Ovary (tissue), 3 donors: ENCODE measurements at regions not wholly inside any gene's neighbourhood (a gene's known extent, or its start where the extent isn't known, plus 50 kb on each side); places are given as distances from the start of the nearest gene placed in this dataset.

Experiments
- EP300 ChIP-seq: sonication (generic); formaldehyde crosslinking; IDR thresholded peaks from one replicate; pipeline ENCODE4 v1.6.1; 2017; ENCODE audit warnings: antibody characterized with exemption
- POLR2A ChIP-seq: fragments of 450-650 bp; IDR thresholded peaks from one replicate; pipeline ENCODE4 v1.6.1; 2017; ENCODE audit warnings: antibody characterized with exemption, mild to moderate bottlenecking, moderate library complexity
- TF ChIP-seq, protein P1 (sequence below), 3 donors: fragments of 450-650 bp in 2 of 3; fragments of 200-600 bp in 1 of 3; IDR thresholded peaks; one replicate each; pipeline versions ENCODE4 v1.5.1 to v1.8.0; 2016 to 2022; ENCODE audit warnings: antibody characterized with exemption in 3 of 3, mild to moderate bottlenecking in 1 of 3
- donor health status: DM: no; HTN: no; CAD: no.

- TF ChIP-seq, protein P1, sequence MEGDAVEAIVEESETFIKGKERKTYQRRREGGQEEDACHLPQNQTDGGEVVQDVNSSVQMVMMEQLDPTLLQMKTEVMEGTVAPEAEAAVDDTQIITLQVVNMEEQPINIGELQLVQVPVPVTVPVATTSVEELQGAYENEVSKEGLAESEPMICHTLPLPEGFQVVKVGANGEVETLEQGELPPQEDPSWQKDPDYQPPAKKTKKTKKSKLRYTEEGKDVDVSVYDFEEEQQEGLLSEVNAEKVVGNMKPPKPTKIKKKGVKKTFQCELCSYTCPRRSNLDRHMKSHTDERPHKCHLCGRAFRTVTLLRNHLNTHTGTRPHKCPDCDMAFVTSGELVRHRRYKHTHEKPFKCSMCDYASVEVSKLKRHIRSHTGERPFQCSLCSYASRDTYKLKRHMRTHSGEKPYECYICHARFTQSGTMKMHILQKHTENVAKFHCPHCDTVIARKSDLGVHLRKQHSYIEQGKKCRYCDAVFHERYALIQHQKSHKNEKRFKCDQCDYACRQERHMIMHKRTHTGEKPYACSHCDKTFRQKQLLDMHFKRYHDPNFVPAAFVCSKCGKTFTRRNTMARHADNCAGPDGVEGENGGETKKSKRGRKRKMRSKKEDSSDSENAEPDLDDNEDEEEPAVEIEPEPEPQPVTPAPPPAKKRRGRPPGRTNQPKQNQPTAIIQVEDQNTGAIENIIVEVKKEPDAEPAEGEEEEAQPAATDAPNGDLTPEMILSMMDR (IDR thresholded peaks at IDR 0.05), result no peak
- TF ChIP-seq EP300 (no peak), POLR2A (no peak)
Measured at GRCh38 chr4:170770664-170771063, 680.9 kb upstream of the AADAT start.
